H9 (cell line): ENCODE measurements at regions not wholly inside any gene's neighbourhood (a gene's known extent, or its start where the extent isn't known, plus 50 kb on each side); places are given as distances from the start of the nearest gene placed in this dataset.

Experiments used
- DNase-seq: peaks from one replicate; pipeline ENCODE4 v3.0.0-alpha.2; 2017
- H2AFZ ChIP-seq: one replicate; pipeline ENCODE4 v1.6.1; 2013; ENCODE audit warnings: mild to moderate bottlenecking, low read length, control low read depth, moderate library complexity
- H2AK5ac ChIP-seq: 2 replicates; pipeline ENCODE4 v1.6.1; 2013; ENCODE audit warnings: low read length, control low read depth, mixed read lengths; ENCODE audit not compliant: insufficient read length
- H2BK120ac ChIP-seq: one replicate; pipeline ENCODE4 v1.6.1; 2013; ENCODE audit warnings: low read depth, mild to moderate bottlenecking, low read length, control low read depth, inconsistent platforms; ENCODE audit not compliant: poor library complexity, severe bottlenecking
- H2BK12ac ChIP-seq: 2 replicates; pipeline ENCODE4 v1.6.1; 2013; ENCODE audit warnings: low read length, control low read depth, mixed read lengths, low read depth; ENCODE audit not compliant: insufficient read length
- H2BK15ac ChIP-seq: 2 replicates; pipeline ENCODE4 v1.6.1; 2013; ENCODE audit warnings: low read depth, low read length, control low read depth
- H2BK20ac ChIP-seq: one replicate; pipeline ENCODE4 v1.6.1; 2013; ENCODE audit warnings: low read depth, mild to moderate bottlenecking, low read length, control low read depth, inconsistent platforms; ENCODE audit not compliant: poor library complexity, severe bottlenecking
- H2BK5ac ChIP-seq: 2 replicates; pipeline ENCODE4 v1.6.1; 2013; ENCODE audit warnings: low read length, control low read depth, mixed read lengths; ENCODE audit not compliant: insufficient read length
- H3K14ac ChIP-seq: 2 replicates; pipeline ENCODE4 v1.6.1; 2013; ENCODE audit warnings: low read length, control low read depth; ENCODE audit not compliant: insufficient read depth
- H3K18ac ChIP-seq: 2 replicates; pipeline ENCODE4 v1.6.1; 2013; ENCODE audit warnings: low read depth, mild to moderate bottlenecking, mixed read lengths, low read length, control low read depth; ENCODE audit not compliant: insufficient read length
- H3K23ac ChIP-seq: 2 replicates; pipeline ENCODE4 v1.6.1; 2013; ENCODE audit warnings: low read length, control low read depth, mixed read lengths, low read depth; ENCODE audit not compliant: insufficient read length
- H3K23me2 ChIP-seq: 2 replicates; pipeline ENCODE4 v1.6.1; 2013; ENCODE audit warnings: low read depth, mild to moderate bottlenecking, mixed read lengths, low read length, control low read depth; ENCODE audit not compliant: insufficient read length, poor library complexity, severe bottlenecking
- H3K27ac ChIP-seq: 2 replicates; pipeline ENCODE4 v1.5.1; 2013; ENCODE audit warnings: low read length, control low read depth, mixed read lengths, low read depth; ENCODE audit not compliant: insufficient read length
- H3K27me3 ChIP-seq: 2 replicates; pipeline ENCODE4 v1.6.1; 2013; ENCODE audit warnings: low read length, control low read depth, inconsistent platforms; ENCODE audit not compliant: insufficient read depth
- H3K4ac ChIP-seq: 2 replicates; pipeline ENCODE4 v1.6.1; 2013; ENCODE audit warnings: low read depth, mild to moderate bottlenecking, control low read depth, inconsistent platforms, low read length, moderate library complexity
- H3K4me1 ChIP-seq: 2 replicates; pipeline ENCODE4 v1.6.1; 2013; ENCODE audit warnings: low read length, control low read depth, inconsistent platforms; ENCODE audit not compliant: insufficient read depth
- H3K4me2 ChIP-seq: 2 replicates; pipeline ENCODE4 v1.6.1; 2013; ENCODE audit warnings: low read length, control low read depth, mixed read lengths; ENCODE audit not compliant: insufficient read length, insufficient read depth
- H3K56ac ChIP-seq: 2 replicates; pipeline ENCODE4 v1.6.1; 2013; ENCODE audit warnings: low read depth, mild to moderate bottlenecking, mixed read lengths, low read length, control low read depth; ENCODE audit not compliant: insufficient read length
- H3K79me1 ChIP-seq: 2 replicates; pipeline ENCODE4 v1.6.1; 2013; ENCODE audit warnings: low read depth, mild to moderate bottlenecking, moderate library complexity, low read length, control low read depth, inconsistent platforms; ENCODE audit not compliant: insufficient read depth, poor library complexity, severe bottlenecking
- H3K79me2 ChIP-seq: 2 replicates; pipeline ENCODE4 v1.6.1; 2013; ENCODE audit warnings: low read length, control low read depth, inconsistent platforms; ENCODE audit not compliant: insufficient read depth
- H3K9ac ChIP-seq: 2 replicates; pipeline ENCODE4 v1.6.1; 2013; ENCODE audit warnings: low read length, control low read depth, mixed read lengths; ENCODE audit not compliant: insufficient read length; ENCODE audit errors: extremely low read depth
- H3K9me3 ChIP-seq: one replicate; pipeline ENCODE4 v1.6.1; 2013; ENCODE audit warnings: low read depth, low read length, inconsistent platforms; ENCODE audit not compliant: control insufficient read depth
- H3T11ph ChIP-seq: one replicate; pipeline ENCODE4 v1.6.1; 2013; ENCODE audit warnings: mild to moderate bottlenecking, low read length, control low read depth, inconsistent platforms
- H4K20me1 ChIP-seq: one replicate; pipeline ENCODE4 v1.6.1; 2013; ENCODE audit not compliant: control insufficient read depth, insufficient read length, insufficient read depth
- H4K5ac ChIP-seq: 2 replicates; pipeline ENCODE4 v1.6.1; 2013; ENCODE audit warnings: low read depth, mild to moderate bottlenecking, mixed read lengths, low read length, control low read depth; ENCODE audit not compliant: insufficient read length
- H4K8ac ChIP-seq: replicated peaks from 2 replicates; pipeline ENCODE4 v1.6.1; 2013; ENCODE audit warnings: low read length, control low read depth, mixed read lengths, low read depth; ENCODE audit not compliant: insufficient read length
- H4K91ac ChIP-seq: 2 replicates; pipeline ENCODE4 v1.6.1; 2013; ENCODE audit warnings: low read depth, mild to moderate bottlenecking, moderate library complexity, mixed read lengths, low read length, control low read depth; ENCODE audit not compliant: insufficient read length
- H3K27ac Mint-ChIP-seq, 3 experiments: 2 replicates in 2 of 3; 3 replicates in 1 of 3; pipeline ENCODE4 v1.8.0; 2020 to 2021; ENCODE audit warnings: mixed read lengths in 3 of 3, mild to moderate bottlenecking in 1 of 3, moderate library complexity in 1 of 3
- H3K27me3 Mint-ChIP-seq: 2 replicates; pipeline ENCODE4 v1.8.0; 2021; ENCODE audit warnings: low read depth, mild to moderate bottlenecking, moderate library complexity, mixed read lengths
- H3K36me3 Mint-ChIP-seq, 3 experiments: 2 replicates in 2 of 3; 3 replicates in 1 of 3; pipeline ENCODE4 v1.8.0; 2020 to 2021; ENCODE audit warnings: low read depth in 3 of 3, mixed read lengths in 3 of 3; ENCODE audit not compliant: insufficient read depth in 1 of 3
- H3K4me1 Mint-ChIP-seq, 2 experiments: 2 replicates each; pipeline ENCODE4 v1.8.0; 2020; ENCODE audit warnings: mixed read lengths in 2 of 2
- H3K4me3 Mint-ChIP-seq, 2 experiments: 2 replicates in 1 of 2; 3 replicates in 1 of 2; pipeline ENCODE4 v1.8.0; 2020 to 2021; ENCODE audit warnings: mild to moderate bottlenecking in 2 of 2, mixed read lengths in 2 of 2, moderate library complexity in 1 of 2
- H3K9me3 Mint-ChIP-seq, 2 experiments: 2 replicates in 1 of 2; 3 replicates in 1 of 2; pipeline ENCODE4 v1.8.0; 2020; ENCODE audit warnings: mild to moderate bottlenecking in 2 of 2, mixed read lengths in 2 of 2, moderate library complexity in 1 of 2
- CTCF ChIP-seq: fragments of 200-600 bp; sonication (generic); conservative IDR thresholded peaks from 3 replicates; pipeline ENCODE4 v1.8.0; 2021; ENCODE audit warnings: antibody characterized with exemption, mild to moderate bottlenecking
- WGBS: extraction: QIAGEN DNeasy Blood & Tissue Kit; methylation state at CpG from one replicate; pipeline ENCODE4 v1.1.7; 2013; ENCODE audit warnings: missing lambda C conversion rate, low lambda C conversion rate, mixed read lengths; ENCODE audit not compliant: insufficient read length; ENCODE audit errors: extremely low coverage; 5-methylcytosine and 5-hydroxymethylcytosine counted together

DNA sequence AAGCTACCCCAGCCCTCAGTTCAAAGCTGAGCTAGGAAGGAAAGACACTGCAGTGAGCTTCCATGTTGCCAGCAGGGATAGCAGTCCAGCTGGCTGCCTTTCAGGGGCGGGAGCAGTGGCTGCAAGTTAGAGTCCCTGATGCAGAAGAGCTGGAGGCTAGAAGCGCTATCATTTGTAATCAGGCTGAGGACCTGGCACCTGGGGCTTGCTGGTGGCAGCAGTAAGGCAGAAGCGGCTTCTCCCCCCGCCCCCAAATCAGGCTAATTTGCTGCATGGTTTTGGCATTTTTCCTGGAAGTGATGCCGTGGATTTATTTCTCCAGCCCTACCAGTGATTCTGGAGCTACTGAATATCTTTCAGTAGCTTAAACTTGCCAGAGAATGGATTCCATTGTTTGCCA, 203.3 kb downstream of the CLCN4 start:
- Histone ChIP-seq H3K9ac (no peak overlapping the region), H3K9me3 (no peaks in the 10 kb centered on the region), H2AK5ac (no peak overlapping the region), H3T11ph (no peak overlapping the region), H4K5ac (no peak overlapping the region), H3K14ac (no peak overlapping the region), H3K27me3 (no peaks in the 10 kb centered on the region; the same call in 1 of the 2 replicates), H3K4ac (no peak overlapping the region), H2AFZ (no peak overlapping the region), H3K4me1 (no peaks in the 10 kb centered on the region), H3K23me2 (no peaks in the 10 kb centered on the region), H2BK15ac (no peak overlapping the region), H4K20me1 (no peaks in the 10 kb centered on the region), H4K91ac (no peak overlapping the region), H3K4me2 (no peak overlapping the region), H3K79me2 (no peaks in the 10 kb centered on the region), H3K79me1 (no peaks in the 10 kb centered on the region), H2BK20ac (no peak overlapping the region), H2BK12ac (no peak overlapping the region), H3K27ac (no peak overlapping the region), H3K23ac (no peak overlapping the region), H2BK5ac (no peak overlapping the region), H3K56ac (no peak overlapping the region), H4K8ac (no peak overlapping the region), H3K18ac (no peak overlapping the region), H2BK120ac (no peak overlapping the region)
- Mint-ChIP-seq H3K36me3 (0 out of 7 replicates have a peak, but pooled peaks cover 0 to 7% (median 0%) of the 10 kb centered on the region in 3 experiments), H3K9me3 (peaks cover 19 to 20% of the 10 kb centered on the region in 2 experiments), H3K4me3 (no peak overlapping the region), H3K27ac (no peak overlapping the region), H3K4me1 (no peaks in the 10 kb centered on the region), H3K27me3 (no peaks in the 10 kb centered on the region)
- peak; percentile 26 for DNase-seq
- WGBS = no CpG with 5 or more reads among the region's 5 CpGs
- no peak for TF ChIP-seq CTCF
